NCI-H446 treated with DMSO at 0.1 percent for 48 hours (cell line): ENCODE measurements at regions not wholly inside any gene's neighbourhood (a gene's known extent, or its start where the extent isn't known, plus 50 kb on each side); places are given as distances from the start of the nearest gene placed in this dataset.
A peak's percentile ranks its signal among the peaks of the same experiment; 100 is the strongest.
"Not testable (repeated sequence)": the region's sequence is repeated elsewhere in the genome, so short reads cannot be mapped to it uniquely, and the experiment has no call there.

ENCODE experiments used
- DNase-seq: peaks from one replicate; lab custom pipeline; 2025; lab: John Stamatoyannopoulos, UW

DNA sequence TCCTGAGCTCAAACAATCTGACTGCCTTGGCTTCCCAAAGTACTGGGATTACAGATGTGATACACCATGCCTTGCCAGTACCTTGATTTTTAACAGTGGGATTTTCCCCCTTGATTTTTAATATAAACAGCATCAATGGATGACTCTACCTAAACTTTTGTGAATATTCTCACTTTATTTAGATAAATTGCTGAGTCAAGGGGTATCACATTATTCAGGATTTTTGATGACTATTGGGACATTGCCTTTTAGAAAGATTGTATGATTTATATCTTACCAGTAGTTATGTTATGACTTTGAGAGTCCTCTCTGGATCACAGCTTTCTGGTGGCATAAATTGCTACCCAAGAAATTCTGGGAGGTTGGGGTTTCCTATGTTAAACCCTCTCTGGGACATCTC lies 112.5 kb upstream of the SPAG17 start:
- DNase-seq: no peak

DNA sequence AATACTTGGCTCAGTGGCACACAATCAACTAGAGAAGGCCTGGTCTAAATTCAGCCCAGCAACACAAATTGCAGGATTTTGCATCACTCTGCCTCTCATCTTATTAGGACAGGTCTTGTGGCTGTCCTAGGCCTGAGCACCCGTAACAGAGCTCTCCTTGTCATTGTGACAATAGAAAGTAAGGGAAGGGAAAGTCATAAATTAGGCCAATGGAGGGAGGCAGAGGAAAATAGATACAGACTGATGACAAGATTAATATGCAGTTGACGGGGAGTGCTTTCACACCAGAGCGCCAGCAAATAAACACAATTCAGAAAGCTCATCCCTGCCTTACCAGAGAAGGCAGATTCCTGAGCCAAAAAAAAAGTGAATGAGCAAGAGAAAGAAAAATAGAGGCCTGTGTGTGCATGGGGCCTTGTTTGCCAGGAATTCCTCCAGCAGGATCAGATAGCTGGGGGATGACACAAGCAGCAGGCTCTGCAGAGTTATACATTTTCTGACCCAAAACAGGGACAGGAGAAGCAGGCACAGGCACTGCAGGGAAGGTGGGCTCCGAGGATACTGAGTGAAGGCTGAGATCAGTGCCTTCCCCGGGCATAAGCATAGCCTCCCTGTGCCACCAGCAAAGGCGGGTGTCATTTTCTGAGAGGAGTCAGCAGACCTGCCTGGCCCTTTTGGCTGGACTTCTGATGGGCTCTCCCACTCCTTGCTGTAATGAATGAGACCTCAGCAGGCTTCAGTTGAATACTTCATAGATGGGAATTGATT lies 110.0 kb upstream of the SPAG17 start:
- peak; percentile 44 for DNase-seq

DNA sequence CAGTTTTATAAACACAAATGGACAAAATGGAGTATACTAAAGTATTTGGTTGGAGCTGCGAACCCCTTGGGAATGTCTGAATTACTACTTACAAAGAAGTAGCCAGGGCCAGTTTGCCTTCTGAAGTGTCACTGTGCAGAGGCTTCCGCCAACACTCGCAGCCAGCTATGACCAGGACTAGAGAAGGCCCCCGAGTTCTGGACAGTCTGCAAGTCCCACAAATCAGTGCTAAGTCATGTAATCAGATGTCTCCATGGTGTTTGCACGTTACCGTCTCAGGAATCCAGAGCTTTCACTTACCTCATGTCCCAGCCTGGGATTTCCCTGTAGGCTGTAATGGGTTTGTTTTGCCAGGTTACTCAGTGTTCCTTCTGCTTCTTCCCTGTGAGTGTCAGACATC lies 106.6 kb upstream of the SPAG17 start:
- no peak for DNase-seq

DNA sequence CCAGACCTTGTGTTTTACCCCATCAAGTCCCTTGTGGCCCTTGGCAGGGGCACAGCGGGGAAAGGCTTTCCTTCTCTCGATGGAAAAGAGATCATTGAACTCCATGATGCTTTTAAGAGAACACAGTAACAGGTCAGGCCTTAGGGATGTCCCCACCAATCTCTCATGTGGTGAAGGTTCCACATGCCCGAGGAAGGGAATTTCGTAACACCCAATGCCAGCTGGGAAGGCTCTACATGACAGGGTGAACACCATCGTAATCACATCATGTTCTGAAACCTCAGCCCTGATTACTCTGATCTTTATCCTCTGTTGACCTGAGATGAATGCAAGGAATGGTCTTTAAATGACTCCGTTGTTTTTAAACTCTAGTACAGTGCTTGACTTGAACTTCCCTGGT lies 105.5 kb upstream of the SPAG17 start:
- DNase-seq: no peak

DNA sequence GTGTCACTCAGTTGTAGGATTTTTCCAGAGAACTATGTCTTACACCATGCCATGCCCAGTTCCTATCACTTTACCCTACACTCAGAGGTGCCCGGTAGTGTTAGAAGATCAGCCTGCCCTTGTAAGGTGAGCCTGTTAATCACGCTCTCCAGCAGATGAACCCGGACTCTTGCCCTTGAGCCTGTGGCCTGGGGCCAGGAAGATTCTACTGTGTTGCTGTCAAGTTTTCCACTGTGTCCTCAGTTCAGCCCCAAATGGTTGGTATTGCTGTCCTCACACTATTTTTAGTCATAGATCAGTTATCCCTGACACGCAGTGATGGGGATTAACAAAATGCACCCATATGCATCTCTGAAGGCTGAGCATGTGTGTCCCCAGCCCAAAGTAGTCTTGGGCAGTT lies 105.0 kb upstream of the SPAG17 start:
- DNase-seq: no peak

DNA sequence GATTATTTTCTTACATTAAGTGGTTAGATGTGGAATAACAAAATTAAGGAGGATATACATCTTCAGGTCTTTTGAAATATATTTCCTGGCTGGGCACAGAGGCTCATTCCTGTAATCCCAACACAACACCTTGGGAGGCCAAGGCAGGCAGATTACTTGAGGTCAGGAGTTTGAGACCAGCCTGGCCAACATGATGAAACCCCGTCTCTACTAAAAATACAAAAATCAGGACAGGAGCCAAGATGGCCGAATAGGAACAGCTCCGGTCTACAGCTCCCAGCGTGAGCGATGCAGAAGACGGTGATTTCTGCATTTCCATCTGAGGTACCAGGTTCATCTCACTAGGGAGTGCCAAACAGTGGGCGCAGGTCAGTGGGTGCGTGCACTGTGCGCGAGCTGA lies 95.6 kb upstream of the SPAG17 start:
- DNase-seq: not testable (repeated sequence)

DNA sequence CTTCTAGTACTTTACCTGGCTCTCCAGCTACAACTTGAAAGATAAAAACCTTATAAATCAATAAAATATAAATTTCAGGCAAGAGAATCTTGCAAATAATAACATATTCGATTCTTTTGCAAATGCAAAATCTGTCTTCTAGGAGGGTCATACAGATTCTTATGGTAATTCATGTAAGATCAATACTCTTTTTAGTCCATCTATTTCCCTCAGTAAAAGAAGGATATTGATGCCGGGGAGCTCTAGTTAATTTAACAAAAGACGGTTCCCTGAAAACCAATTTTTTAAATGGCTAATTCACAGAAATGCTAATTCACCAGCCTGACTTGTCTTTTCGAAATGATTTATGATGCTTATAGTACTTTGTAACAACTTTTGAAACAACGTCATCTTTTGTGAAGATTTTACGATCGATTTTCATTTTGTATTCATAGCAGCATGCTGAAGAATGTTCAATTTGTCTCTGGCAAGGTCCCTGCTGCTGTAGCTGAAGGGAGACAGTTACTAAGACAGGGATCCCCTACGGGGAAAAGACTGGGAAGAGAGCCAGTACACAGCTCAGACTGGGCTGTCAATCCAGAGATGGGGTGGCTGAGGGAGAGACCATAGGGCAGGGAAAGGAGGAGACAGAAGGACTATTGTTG lies 90.6 kb upstream of the SPAG17 start:
- DNase-seq: peak; percentile 79

DNA sequence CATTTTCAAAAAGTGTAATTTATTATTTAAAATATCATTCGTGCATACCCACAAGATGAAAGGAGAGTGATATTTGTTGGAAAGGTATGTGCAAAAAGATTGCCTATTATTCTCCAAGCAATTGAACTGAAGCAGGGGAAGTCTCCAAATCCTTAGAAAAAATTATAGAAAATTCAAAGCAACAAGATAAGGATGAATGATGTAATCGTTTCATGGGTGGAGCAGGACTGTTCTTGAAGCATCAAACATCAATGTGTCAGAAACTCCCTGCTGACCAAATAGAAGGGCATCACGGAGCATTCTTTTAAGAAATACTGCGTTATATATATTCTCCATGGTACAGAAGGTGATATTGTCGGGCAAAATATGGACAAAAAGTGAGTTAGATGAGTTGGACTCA lies 87.9 kb upstream of the SPAG17 start:
- no peak for DNase-seq

DNA sequence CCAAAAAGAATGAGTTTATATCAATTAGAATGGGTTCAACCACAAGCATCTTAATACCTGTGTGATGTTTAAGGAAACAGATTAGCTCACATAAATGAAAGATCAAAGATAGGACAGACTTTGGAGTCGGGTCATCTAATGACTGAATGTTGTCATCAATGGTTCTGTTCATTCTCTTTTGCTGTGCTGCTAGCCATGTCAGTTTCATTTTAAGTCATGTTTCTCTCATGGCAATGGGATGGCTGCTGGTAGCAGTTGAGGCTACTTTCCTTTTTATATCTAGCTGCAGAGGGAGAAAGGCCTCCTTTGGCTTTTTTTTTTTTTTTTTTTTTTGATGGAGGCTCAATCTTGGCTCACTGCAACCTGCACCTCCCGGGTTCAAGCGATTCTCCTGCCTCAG lies 86.9 kb upstream of the SPAG17 start:
- no peak for DNase-seq

DNA sequence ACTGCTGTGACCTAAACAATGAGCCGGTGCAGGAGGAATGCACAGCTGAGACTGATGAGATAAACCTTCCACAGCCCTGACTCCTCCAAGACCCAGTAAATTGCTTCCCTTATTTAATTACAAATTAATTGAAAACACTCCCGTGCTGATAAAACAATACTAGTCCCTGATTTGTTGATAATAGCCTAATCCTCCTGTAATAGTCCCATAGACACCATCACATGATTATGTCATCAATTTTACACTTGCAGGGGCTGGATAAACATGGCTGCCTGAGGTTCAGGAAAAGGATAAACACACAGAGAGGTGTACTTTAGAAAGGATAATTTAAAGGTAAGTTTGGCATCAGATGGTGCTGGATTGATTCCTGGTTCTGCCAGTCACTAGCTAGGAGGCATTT lies 84.6 kb upstream of the SPAG17 start:
- no peak for DNase-seq

DNA sequence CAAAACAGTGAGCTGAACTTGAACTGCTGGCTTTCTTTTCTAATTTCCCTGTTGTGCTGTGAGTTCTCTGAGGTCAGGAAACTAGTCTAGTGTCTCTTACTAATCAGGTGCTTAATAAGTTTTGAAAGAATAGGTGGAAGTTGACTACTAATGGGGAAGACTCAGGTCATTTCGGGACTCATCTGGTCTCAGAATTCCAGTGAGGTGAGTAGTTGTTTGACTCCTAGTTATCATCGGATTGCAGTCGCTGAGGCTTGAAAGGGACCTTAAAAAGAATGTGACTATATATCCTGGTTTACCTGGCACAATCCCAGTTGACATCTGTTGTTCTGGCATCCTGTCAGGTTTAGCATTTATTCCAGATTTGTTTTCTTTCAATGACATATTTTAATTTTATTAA lies 81.4 kb upstream of the SPAG17 start:
- DNase-seq: peak; percentile 16

DNA sequence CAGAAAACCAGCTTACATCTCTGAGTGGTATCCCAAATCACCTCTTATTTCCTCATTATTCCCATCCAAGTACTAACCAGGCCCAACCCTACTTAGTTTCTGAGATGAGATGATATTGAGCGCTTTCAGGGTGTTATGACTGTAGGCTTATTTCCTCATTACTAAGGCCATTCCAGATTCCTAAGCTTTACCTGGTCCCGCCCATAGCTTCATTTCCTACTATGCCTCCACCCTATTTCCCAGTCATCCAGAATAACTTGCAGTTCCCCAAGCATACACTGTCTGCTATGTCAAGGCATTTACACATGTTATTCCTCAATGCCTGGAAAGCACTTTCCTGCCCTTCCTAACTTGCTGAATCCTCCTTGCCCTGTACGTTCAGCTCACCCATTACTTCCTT lies 79.3 kb upstream of the SPAG17 start:
- DNase-seq: no peak

DNA sequence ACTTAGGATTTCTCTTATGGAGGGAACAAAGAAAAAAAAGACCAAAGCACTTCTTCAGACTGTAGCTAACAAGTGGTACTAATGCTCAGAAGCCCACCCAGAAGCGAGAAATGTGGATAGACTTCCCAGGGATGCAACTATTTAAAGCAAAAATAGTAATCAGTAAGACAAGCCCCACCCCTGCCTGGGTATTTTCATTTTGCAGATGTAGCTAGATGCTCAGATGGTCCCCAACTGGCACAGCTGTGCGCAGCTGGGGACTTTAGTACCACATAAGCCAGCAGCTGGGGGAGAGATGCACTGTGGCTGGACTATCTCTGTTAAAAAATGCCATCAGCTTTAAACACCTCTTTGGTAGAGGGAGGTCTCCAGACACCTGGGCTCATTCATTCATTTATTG lies 77.8 kb upstream of the SPAG17 start:
- no peak for DNase-seq

DNA sequence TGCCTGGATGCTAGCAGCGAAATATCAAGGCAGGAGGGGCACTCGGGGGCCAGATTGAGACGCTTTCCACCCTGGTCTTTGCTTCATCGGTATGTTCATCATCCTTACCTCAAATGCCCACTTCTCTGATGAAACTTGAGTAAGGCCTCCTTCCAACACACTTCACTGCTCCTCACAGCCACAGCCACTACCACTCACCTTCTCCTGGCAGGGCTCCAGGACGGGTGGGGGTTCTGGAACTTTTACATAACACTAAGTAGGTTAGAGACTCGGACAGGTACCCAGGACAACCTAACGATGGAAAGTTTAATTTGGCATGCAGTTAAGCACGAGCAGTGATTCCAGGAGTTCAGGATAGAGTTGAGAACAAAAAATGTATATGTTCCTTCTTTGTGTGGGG lies 73.9 kb upstream of the SPAG17 start:
- no peak for DNase-seq

DNA sequence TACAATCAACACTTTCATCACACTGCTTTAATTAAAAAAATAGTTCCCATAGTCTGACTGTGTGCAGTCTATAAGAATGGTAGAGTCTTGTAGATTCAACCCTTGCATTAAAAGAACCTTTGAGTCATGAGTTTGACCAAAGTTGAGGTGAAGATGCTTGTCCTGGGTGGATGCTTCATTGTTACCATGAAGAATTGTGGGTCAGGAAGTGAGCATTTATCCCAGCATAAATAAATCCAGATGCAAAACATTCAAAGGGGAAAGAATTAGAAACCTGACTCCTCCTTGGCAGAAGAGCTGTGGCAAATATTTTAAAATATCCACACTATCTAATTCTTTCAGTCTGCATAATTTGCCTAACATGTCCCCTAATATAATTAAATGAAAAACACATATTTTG lies 72.9 kb upstream of the SPAG17 start:
- no peak for DNase-seq

DNA sequence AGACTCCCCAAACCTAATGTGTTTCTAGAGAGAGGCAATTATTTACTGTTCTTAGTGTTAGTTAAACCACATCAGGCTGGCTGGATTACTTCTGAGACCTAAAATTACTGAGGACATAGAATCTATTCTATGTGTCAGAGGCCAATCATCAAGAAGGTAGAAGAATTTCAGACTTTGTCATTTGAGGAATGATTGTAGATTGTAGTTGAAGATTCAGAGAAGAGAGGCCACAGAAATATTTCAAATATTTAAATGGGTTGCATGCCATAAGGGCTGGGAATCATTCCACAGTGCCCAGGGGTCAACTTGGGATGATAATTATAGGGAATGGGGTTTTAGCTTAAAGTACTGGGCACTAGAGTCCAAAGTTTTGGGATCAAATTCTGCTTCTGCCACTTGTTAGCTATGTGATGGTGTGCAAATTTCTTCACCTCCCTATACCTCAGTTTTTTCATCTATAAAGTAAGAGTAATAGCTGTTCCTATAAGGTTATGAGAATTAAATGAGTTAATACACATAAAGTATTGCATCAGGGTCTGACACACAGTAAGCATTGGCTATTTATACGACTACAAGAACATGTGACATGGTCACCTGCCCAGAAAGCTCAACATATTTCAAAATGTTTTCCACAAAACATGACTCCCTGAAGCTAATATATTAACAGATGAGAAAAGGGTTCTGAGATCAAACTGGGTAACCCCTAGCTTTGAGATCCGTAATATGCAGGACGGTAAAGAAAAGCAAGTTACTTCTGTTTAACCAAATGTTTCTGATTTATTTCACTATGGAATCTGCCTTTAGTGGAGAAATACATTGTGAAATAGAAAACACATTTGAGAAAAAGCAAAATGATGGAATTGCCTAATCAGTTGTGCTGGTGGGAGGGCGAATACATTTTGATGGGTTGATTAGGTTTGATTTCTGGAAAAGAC lies 69.7 kb upstream of the SPAG17 start:
- DNase-seq: no peak

DNA sequence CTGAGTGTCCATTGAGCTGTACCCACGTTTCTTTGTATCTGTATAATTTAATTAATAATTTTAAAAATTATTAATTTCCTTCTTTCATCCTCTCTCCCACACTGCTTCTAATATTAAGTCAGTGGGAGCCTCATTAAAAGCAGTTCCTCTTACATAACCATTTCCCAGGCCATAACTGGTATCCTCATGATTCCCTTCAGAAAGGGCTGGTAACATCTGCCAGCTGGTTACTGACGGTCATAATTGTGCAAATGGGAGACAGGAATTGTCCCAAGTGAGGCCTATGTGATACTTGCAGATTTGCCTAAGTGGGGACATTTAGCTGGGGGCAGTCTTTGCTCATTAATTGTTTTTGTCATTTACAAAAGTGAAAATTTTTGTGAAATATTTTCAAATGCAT lies 69.0 kb upstream of the SPAG17 start:
- no peak for DNase-seq

DNA sequence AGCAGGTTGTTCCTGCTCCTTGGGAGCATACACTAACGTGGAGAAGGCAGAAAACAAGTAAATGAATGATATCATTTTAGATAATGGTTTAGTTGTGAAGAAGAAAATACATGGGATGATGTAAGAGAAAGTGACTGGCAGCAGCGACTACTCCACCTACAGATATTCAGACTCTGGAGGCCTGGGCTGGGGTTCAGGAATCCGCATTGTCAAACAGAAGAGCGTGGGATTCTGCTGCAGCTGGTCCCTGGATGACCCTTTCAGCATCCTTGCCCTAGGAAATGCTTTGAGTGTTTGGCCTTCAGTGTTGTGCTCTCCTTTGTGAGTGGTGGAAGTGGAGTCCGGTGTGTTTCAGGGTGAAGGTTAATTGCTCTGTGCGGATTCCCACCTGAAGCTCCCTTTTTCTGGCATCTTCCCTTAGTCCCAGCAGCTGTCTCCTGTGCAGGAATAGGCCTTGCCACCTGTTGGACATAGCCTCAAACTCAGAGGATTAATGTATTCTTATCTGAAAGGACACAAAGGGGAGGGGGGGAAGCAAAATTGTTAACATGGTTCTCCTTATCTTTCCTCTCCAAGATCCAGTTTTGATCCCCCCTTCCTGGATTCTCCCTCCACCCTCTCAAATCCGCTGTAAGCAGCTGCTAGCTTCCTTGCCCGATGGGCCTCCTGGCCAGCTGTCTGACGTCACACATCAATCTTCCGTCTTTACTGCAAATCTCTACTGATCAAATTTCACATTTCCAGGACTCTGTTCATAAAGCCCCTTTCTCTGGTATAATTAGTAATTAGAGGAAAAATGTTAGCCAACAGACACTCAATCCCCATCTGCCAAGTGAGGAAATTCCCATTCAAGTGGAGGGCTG lies 68.3 kb upstream of the SPAG17 start:
- peak; percentile 18 for DNase-seq

DNA sequence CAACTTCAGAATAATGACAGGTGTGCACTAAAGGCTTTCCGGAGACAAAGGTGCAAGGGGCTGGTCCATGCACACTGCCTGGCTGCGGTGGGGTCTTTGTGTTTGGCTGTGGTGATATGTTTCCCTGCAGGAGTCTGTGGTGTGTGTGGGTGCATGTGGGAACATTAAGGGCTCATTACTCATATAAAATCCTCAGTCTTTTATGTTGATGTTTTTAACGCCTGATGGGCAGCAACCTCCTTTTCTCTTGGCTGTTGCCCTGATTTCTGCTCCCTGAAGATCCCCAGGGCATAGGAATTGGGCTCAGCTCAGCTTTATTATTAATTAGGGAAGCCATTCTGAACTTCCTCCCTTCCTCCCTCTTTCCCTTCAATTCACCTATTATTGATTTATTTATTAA lies 67.6 kb upstream of the SPAG17 start:
- DNase-seq: no peak

DNA sequence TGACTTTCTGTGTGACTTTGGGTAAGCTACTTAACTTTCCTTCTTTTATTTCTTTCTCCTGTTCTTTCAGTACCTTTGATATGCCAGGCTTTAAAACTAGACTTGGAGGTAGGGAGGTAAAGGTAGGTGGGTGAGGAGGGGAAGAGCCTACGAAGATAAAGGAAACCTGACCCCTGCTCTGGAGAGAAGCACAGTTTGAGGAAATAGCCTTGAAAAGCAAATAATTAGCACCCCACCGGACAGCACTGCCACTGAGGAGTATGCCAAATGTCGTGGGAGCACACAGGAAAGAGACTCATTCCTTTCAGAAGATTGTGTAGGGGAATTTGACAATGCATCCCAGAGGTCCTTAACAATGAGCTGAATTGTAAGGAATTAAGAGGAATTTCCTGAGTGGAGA lies 65.2 kb upstream of the SPAG17 start:
- no peak for DNase-seq

DNA sequence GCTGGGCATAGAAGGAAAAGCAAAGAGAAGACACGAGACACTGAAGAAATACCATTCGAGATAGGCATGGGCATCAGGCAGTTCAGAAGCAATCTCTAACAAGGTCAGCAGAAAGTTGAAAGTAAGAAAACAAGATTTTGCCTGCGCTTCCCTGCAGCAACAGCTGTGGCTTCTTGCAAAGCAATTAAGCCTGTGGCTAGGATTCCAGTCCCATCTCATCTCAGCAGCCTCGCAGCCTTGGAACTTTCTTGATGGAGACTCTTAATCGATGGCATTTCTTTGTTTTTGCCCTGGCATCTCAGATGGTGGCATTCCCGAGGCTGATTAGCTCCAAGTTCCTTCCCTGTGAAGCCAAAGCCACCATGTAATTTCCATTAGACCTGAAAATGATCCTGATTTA lies 64.6 kb upstream of the SPAG17 start:
- DNase-seq: no peak

DNA sequence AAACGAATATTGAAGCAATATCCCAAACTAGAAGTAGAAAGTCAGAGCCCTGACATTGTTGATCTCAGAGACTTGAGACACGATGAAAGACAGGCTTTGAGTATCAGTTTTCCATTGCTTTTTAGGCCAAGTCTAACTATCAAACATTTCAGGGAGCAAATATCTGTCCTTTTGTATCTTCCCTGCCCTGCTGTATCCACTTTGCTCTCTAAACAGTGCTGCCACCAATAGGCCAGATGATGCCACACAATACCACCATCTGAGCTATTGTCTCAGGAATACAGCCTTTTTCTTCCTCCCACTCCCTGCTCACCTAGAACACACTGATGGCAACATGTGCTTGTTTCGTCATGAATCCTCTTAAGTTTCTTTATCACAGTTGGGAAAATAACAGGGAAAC lies 62.6 kb upstream of the SPAG17 start:
- DNase-seq: no peak
